ENCODE measurements at regions not wholly inside any gene's neighbourhood (a gene's known extent, or its start where the extent isn't known, plus 50 kb on each side); places are given as distances from the start of the nearest gene placed in this dataset.

DNA sequence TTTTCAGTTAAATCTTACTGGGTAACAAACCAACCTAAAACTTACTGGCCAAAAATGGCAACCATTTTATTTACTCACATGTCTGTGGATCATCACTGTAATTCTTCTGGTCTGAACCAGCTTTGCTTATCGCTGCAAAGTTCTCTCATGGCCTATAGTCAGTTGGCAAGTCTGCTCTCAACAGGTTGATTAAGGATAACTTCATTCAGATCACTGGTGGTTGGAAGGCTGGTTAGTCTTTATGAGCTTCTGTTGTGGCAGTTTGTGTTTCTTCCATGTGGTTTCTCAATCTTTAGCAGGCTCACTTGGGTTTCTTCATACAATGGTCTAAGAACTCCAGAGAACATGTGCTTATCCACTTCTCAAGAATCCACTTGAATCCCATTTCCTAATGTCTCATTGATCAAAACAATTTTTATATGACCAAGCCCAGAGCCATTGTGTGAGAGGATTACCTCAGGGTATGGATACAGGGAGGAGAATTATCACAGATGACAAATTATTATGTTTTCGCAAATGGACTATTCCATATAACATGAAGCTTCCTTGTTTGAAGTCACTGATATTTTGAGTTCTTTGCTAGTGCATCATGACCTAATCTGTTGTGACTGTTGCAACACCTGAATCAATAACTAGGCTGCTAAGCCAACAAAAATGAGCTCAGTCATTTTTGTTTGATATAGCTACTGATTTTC is 155.4 kb upstream of the BMP2 start:
- no peak for DNase-seq

DNA sequence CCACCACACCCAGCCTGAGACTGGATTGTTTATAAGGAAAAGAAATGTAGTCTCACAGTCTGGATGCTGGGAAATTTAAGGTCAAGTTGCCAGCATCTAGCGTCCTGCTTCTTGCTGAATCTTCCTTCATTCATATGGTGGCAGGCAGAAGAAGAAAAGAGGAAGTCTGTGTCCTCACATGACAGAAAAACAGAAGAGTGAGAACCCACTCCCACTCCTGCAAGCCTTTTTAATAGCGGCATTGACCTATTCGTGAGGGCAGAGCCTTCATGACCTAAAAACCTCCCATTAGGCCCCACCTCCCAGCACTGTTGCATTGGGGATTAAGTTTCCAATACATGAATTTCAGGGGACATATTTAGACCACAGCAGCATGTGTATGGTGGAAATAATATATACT is 160.8 kb upstream of the BMP2 start:
- DNase-seq = no peak

DNA sequence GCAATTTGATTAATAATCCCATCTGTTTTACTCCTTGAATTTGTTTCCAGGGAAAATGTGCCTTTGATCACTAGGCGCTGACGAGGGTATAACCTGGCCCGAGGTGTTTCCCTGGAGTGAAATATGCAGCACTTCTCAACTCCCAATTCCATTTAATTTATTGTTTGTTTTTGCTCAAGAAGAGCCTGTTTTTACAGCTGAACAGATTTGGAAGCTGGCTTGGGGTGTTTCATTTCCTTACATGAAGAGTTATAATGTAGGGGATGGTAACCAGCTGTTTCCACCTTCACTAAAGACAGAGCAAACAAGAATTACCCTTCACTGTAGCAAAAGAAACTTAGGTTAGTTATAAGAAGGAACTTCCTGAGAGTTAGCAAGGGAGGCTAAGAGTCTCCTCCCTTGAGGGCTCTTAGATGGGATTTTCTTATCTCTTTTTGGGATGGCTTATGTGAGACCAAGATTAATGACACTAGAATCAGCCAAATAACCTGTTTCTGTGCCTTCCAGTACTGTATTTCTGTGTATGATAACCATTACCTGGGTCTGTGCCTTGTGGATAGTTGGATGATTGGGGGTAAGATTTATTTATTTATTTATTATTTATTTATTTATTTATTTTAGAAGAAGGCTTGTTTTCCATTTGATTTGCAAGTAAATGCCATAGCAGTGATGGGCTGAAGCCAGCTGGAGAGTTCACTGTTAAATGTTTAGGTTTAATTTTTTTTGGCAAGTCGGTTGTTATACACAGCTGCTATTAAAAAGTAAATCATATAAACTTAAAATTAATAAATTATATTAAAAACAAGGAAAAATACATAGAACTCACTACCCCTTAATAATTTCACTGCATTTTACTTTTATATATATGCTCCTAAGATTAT is 162.2 kb upstream of the BMP2 start:
- no peak for DNase-seq

DNA sequence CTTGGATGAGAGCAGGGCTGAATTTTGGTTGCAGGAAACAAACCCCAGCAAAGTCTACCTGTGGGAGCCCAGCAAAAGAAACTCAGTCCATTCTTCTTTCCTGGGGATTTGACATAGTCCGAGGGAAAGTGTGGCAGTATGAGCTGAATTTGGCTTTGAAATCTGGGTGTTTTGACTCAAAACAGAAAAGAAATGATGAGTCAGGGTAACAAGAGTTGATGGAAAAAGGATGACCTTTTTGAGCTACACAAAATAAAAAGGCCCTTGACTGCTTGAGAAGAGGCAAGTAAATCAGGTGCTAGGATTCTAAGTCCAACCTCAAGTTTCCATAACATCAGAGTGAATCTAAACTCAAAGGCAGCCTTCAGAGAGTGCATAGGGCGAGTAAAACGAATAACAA is 163.3 kb upstream of the BMP2 start:
- DNase-seq = no peak

DNA sequence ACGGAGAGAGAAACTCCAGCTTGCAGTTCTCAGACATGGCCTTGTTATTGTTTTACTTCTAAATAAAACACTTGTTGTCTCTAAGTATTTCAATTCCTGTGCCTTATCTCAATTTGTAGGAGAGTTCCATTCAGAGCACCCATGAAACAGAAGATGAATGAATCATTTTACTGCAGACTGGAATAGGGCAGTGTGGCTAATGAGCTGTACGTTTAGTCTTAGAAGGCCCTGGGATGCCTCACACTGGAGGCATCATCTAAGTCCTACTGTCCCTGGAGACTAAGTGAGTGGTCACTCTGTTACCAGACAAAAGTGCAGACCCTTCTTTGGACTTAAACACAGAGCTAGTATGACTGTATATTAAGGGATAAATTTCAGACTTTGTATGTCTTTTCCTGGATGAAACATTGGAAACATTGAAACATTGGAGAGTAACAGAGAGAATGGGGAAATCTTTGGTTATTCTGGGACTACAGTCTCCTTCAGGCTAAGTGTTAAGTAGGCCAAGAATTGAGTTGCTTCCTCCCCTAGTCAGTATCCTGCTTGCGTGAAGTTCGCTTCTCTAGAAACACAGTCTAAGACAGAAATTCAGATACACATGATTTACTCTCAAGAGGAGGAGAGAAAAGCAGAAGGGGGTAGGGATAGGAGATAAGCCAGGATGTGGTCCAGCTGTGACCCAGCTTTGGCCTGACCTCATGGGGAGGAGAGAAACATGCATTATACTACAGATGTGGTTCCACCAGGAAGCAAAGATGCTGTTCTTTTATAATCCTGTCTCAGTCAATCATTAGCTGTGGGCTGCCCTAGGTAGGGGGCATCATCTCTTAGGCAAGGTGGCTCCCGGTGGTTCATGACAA is 167.4 kb upstream of the BMP2 start:
- no peak for DNase-seq

DNA sequence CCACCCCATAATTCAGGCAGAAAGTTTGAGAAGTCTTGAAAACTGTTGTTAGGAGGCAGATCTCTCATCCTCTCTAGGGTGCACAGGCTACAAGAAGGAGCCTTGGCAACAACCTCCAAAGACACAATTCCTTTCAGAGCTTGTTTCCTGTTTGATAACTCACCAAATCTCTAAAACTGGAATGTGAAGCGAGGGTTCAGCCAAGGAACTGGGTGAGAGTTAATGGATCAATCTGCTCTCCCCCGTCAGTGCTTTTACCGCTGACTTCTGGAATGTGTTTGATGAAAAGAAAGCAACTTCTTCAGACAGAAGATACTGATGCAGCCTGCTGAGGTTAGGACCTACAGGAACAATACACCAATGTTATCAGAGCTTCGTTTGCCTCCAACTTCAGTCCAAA is 171.8 kb upstream of the BMP2 start:
- no peak for DNase-seq

DNA sequence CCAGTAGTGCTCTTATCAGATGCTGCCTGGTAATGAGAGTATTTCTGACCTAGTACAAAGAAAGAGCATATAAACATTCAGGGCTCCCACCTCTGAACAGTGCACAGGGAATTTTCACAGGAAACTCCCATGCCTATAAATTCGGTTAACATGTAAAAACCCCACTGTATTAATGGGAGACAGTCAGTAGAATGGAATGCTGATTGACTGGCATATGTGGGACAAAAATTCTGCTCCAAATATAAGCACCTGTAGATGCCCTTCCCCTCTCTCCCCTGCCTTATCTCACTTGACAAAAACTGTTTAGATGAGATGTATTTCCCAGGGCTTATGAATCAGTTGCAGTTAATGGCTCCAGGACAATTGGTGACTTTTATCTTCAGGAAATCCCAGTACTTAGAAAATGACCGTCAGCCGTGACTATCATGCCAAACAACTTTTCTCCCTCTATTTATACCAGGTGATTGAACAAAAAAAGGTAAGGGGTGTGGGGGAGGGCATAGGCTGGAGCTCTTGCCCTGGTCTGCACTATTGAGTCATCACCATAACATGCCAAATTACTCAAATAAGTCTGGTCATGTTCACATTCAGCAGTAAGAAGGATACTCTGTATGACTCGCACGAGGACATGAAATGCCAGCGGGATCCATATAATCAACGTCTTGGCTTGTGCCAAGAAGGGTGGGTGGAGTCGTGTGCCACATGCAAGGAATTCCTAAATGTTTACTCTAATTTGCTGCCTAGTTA is 176.4 kb upstream of the BMP2 start:
- DNase-seq = no peak

DNA sequence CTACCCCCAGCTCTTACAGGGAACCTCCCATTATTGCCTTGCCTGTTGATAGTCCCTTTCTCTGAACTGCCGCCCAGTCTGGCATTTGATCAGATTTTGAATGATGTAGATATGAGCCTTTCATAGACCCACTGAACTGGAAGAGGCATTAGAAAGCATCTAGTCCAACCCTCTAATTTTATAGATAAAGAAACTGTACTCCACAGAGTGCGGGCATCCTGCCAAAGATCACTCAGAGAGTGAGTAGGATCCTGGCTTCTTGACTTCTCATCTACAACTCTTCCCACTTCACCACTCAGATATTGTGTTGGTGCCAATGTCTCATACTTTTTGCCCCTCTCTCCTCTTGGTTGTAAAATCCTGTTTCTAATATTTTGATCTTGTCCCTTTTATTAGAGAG is 179.2 kb upstream of the BMP2 start:
- DNase-seq = no peak

DNA sequence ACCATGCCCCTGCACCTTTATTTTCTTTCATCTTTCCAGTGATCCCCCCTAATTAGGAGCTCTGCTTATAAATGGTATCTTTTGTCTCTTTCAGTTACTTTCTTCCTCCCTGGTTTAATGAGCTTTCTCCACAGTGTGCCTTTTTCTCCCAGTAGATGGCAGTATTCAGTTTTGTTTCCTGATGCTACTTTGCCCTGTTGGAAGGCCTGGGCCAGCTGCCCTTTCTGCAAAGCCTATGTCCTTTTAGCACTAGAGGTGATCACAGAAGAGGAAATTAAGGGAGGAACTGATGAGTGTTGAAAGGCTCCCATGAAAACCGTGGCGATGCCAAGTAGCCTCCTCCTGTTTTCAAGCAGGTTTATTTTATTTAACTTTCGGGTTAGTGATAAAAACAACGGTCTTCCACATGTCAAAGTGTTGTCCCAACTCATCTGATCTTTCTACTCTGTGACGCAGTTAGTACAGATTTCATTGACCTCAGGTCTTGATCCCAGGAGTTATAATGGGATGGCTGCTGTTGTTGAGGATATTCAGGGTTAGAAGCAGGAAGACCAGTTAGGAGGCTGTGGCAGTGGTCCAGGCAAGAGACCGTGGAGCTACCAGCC is 184.2 kb upstream of the BMP2 start:
- DNase-seq = peak; percentile 22

DNA sequence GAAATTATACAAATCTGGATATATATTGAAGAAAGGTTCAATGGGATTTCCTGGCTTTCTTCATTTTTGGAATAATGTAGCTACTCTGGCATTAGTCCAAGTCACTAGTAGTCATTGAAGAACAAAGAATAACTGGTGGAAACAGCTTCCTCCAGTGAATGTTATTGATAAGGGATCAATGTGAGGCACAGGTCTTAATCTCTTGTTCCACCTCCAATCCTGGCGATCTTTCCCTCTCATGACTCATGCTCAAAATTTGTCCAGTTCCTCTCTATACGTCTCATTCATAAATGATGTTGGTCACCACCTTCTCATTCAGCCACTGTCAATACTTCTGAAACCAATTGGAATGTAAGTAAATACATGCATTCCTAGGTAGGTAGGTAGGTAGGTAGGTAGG is 185.0 kb upstream of the BMP2 start:
- DNase-seq = no peak

DNA sequence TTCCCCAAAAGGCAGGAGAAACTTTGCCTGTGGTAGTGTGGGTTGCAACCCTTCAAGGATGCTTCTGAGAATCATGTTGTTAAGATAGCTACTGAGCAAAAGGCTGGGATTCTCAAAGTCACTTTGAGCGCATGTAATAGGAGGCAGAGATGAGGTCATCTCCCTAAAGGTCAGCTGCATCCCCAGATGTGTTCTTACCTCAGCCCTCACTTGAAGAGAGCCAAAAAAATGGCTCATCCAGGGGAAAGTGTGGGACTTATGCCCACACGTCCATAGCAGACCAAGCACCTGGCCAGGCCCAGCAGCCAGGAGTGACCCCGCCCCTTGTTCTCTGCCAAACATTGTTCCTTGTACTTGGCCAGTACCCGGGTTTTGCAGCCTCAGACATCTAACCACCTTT is 187.0 kb upstream of the BMP2 start:
- no peak for DNase-seq

DNA sequence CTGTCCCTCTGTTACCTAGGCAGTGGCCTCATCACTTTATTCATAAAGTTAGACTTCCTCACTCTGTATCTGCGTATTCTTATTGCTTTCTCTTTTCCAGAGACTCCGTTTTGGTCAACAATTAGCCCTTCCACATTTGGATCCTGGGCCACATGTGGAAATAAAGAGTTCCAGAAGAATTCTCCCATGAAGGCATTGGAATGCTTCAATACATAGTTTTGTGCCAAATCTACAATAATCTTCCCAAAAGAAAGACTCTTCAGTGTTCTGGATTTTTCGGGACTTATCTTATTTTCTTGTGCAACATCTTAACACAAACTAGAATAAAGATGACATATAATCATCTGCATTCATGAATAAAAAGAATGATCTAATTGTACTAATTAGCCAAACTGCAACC is 187.7 kb upstream of the BMP2 start:
- DNase-seq = no peak

DNA sequence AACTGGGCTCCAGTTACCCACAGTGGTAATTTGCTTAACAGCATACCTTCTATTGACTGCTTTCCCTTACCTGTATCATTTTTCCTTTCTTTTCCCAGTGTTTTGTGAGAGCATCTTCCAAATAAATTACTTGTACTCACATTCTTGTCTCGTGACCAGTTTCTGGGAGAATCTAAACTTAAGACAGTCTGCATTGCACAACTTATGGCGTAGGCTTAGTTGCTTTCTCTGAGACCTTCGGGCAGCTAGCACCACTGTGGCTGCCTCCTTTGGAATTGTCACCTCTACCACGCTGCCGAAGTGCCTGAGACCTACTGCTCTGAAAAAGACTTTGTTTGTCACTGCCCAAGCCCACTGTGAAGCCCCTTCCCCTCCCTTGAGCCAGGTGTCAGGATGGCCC is 188.1 kb upstream of the BMP2 start:
- DNase-seq = no peak

DNA sequence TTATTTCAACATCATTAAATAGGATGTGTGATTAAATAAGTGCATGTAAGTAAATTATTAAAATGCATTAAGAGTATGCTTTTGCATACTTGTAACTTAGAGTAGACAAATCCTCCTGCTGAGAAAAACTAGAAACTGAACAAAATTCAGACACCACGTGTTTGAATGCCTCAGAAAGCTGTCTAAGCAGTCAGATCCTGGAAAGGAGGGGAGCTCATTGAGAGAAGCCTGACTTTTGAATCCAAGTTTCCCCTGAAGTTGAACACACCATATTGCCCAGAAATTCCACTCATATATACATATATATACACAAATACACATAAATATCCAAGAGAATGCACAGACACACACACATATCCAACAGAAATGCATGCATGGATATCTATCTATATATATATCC is 190.0 kb upstream of the BMP2 start:
- DNase-seq = no peak

DNA sequence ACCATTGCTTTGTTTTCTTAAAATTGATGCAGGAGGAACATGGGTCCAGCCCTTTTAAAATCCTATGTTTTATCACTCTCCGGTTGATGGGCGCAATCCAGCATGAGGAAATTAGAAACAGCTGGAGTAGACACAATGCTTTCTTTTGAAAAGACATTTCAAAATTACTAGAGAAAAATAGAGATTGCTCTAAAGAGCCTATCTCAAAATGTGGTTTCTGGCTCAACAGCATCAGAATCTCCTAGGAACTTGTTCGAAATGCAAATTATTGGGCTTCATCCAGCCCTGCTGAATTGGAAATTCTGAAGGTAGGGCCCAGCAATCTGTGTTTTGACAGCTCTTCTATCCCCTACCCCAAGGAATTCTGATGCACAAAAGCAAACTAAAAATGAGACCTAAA is 190.8 kb upstream of the BMP2 start:
- DNase-seq = peak; percentile 43

DNA sequence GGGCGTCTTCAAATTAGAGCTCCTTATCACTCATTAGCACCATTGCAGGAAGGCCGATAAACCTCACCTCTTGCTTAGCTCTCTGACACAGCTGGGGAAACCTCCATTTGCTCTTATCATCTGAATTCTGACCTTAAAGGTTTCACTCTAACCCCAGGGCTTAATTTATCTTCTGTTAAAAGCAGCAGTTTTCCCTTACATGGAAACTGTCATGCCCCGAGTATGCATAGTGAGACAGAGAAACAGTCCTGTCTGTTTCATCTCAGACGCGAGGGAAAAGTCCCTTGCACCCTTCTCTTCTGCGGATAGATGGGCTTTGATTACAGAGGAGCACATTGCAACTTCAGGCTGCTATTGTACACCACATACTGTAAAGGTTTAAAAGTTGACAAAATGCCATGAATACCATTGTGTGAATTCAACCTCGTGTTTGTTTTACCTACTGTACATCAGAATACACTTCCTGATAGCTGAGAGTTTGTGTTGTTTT is 191.5 kb upstream of the BMP2 start:
- DNase-seq = peak; percentile 64

DNA sequence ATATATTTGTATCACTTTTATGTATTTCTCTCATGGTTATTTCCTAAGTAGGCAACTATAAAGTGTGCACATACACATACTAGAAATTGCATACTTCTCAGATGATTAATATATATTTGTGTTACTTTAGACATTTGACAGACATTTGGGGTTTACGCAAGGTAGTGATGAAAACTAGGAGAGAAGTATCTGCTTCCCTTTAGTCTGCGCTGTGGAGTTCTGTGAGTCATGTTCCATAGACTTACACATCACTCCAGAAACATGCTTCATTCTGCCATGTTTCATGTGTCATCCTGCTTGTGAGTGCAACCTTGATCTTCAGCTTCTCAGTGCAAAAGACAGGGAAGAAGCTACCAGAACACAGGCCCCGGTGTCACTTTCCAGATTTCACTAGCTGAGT is 200.7 kb upstream of the BMP2 start:
- no peak for DNase-seq

DNA sequence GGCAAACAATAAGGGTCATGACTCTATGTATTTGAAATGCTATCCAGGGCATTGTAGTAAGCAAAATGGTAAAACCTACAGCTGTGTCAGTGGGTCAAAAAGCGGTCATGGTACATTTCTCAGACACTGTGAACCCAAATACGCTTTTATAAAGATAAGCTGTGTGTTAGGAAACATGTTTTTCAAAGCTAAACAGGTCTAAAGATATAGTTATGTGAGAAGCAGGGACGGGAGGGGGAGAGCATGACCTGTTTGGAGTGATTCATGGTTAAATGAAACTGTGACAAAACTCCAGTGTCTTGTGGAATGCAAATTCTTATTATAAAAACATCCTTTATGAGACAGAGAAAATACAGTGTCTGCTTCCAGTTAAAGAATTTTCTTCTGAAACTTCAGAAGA is 205.4 kb upstream of the BMP2 start:
- DNase-seq = no peak

DNA sequence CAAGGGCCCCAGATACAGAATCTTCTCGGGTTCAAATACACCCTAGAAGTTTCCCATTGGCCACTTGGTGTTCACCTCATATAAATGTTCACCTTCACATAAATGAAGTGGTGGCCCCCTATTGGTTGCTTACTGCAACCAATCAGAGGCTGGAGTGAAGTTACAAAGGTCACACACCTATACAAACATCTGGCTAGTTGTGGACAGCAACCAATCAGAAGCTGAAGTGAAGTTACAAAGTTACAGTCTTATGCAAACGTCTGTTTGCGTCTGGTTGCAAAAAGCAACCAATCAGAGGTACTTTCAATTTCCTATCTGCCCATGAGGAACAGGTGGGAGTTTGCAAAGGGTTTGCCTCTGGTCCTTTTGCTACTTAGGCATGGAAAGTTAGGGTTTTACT is 206.5 kb upstream of the BMP2 start:
- no peak for DNase-seq

DNA sequence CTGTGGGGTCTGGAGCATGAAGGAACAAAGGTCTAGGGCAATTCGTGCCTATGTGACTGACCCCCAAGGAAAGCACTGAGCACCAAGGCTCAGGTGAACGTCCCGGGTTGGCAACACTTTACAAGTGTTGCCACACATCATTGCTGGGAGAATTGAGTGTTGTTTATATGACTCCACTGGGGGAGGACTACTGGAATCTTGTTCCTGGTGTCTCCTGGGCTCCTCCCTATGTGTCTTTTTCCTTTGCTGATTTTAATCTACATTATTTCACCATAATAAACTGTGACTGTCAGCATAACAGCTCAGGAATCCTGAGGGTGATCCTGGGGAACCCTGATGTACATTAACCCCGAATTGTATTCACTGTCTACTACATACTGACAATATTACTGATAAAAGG is 207.7 kb upstream of the BMP2 start:
- no peak for DNase-seq

DNA sequence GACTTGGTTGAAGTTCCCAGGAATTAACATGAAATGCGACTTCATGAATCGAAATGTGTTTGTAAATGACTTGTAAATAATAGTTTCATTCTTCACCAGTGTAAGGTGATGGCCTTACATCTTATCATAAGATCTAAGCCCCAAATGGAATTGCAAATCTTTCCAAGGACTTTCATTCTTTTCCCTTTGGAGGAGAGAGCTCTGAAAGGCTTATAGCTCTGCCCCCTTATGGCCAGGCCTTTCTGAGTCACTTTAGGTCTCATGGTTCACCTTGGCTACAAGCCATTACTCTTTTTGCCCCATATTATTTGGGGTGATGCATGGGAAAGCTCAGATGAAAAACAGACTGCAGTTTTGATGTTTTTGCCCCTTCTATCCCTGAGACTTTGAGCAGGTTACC is 209.1 kb upstream of the BMP2 start:
- DNase-seq = no peak

DNA sequence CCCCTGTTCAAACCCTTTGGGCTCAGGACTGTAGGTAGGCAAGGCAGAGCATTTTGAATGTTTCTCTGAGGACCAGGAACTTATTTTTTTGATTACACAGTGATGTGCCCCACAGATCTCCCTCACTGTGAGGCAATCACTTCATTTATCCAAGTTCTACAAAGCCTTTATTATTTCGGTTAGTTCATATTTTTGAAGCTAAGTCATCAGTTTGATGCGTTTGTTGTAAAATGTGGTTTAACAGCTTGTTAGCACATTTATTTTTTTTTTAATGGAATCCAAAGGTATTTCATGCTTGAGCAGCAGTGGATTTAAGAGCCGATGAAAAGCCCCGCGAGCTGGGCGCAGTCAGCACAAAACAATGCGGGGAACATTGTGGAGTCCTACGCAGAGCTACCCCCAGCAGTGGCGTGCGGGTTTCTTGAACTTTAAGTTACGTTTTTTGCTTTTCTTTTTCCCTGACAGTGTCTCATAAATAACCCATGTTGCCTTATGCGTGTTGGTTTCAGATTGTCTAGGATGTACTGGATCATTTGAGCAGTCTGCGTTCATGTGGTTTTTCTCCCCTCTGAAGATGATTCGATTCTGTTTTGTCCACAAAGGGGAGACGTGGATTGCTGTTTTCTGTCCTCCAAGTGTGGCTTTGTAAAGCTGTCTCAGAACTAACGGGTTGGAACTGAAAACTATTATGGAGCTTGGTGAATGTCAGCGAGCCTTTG is 233.6 kb upstream of the BMP2 start:
- no peak for DNase-seq
